ENCODE measurements at regions not wholly inside any gene's neighbourhood (a gene's known extent, or its start where the extent isn't known, plus 50 kb on each side); places are given as distances from the start of the nearest gene placed in this dataset.

GRCh38 chr10:52639652-52640051 lies 132.9 kb downstream of the MBL2 start:
- no peak for DNase-seq
- no peak overlapping the region for H3K56ac ChIP-seq (ENCODE audit: insufficient read length, low read depth, low read length)
- no peak overlapping the region for H2AK5ac ChIP-seq (ENCODE audit: insufficient read length, low read length)
- no peak overlapping the region for H3K23ac ChIP-seq (ENCODE audit: insufficient read length, low read depth, low read length)
- TF ChIP-seq CTCF (conservative IDR thresholded peaks at IDR 0.05) = no peak
- no peaks in the 10 kb centered on the region for H3K4me1 ChIP-seq (ENCODE audit: insufficient read depth, low read length)
- H4K8ac ChIP-seq (replicated peaks; ENCODE audit: insufficient read length, low read depth, low read length) = no peak overlapping the region
- no peaks in the 10 kb centered on the region for H4K20me1 ChIP-seq (ENCODE audit: control insufficient read depth, insufficient read depth, insufficient read length)
- no peaks in the 10 kb centered on the region for H3K23me2 ChIP-seq (ENCODE audit: insufficient read length, low read depth, low read length, poor library complexity, severe bottlenecking)
- H3K4ac ChIP-seq (ENCODE audit: low read depth, low read length) = no peak overlapping the region
- H2BK5ac ChIP-seq (ENCODE audit: insufficient read length, low read length) = no peak overlapping the region
- H2BK15ac ChIP-seq (ENCODE audit: low read depth, low read length) = no peak overlapping the region
- H4K5ac ChIP-seq (ENCODE audit: insufficient read length, low read depth, low read length) = no peak overlapping the region
- H2BK12ac ChIP-seq (ENCODE audit: insufficient read length, low read depth, low read length) = no peak overlapping the region
- H2BK20ac ChIP-seq (ENCODE audit: low read depth, low read length, poor library complexity, severe bottlenecking) = no peak overlapping the region
- H4K91ac ChIP-seq (ENCODE audit: insufficient read length, low read depth, low read length) = no peak overlapping the region
- WGBS (ENCODE audit: extremely low coverage, insufficient read length, low lambda C conversion rate) = no CpG with 5 or more reads among the region's 1 CpG
- no peaks in the 10 kb centered on the region for H3K9me3 ChIP-seq (ENCODE audit: control insufficient read depth, low read depth, low read length)
- Mint-ChIP-seq H3K4me3 (no peak overlapping the region), H3K9me3 (no peaks in the 10 kb centered on the region), H3K27me3 (ENCODE audit: low read depth) (no peaks in the 10 kb centered on the region), H3K27ac (no peak overlapping the region), H3K36me3 (ENCODE audit: insufficient read depth in 1 of 3, low read depth in 3 of 3) (no peaks in the 10 kb centered on the region; a peak in 1 of 7 replicates), H3K4me1 (peaks cover 0 to 2% of the 10 kb centered on the region in 2 experiments; a peak in 2 of 4 replicates)
- H2AFZ ChIP-seq (ENCODE audit: low read length) = no peak overlapping the region
- H2BK120ac ChIP-seq (ENCODE audit: low read depth, low read length, poor library complexity, severe bottlenecking) = no peak overlapping the region
- no peak overlapping the region for H3T11ph ChIP-seq (ENCODE audit: low read length)
- no peaks in the 10 kb centered on the region for H3K79me1 ChIP-seq (ENCODE audit: insufficient read depth, low read depth, low read length, poor library complexity, severe bottlenecking)
- no peak overlapping the region for H3K14ac ChIP-seq (ENCODE audit: insufficient read depth, low read length)
- no peaks in the 10 kb centered on the region for H3K27me3 ChIP-seq (ENCODE audit: insufficient read depth, low read length)
- no peak overlapping the region for H3K18ac ChIP-seq (ENCODE audit: insufficient read length, low read depth, low read length)
- H3K79me2 ChIP-seq (ENCODE audit: insufficient read depth, low read length) = no peaks in the 10 kb centered on the region
- no peak overlapping the region for H3K27ac ChIP-seq (ENCODE audit: insufficient read length, low read depth, low read length)
- no peak overlapping the region for H3K4me2 ChIP-seq (ENCODE audit: insufficient read depth, insufficient read length, low read length)
- no peak overlapping the region for H3K9ac ChIP-seq (ENCODE audit: extremely low read depth, insufficient read length, low read length)
